ENCODE measurements at regions not wholly inside any gene's neighbourhood (a gene's known extent, or its start where the extent isn't known, plus 50 kb on each side); places are given as distances from the start of the nearest gene placed in this dataset.

DNA sequence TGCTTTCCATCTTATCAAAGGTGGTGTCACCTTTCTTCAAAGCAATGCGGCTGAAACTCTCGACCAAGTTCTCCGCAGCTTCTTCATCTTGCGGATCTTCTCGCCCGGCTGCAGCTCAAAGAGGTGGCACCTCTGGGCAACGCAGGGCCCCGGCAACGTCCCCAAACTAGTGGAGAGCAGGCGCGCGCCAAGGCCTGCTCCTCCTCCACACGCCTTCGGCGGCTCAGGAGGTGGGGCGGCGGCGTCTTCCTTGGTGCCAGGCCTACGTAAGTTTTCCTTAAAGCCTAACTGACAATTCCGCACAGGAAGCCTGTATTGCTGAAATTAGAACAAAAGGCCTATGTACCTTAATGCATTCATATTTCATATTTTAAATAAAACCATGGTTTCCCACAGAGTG lies 112.0 kb downstream of the TMX1 start:
- in situ Hi-C loops (cut with MboI; ENCODE audit: low sequenced_read_pairs in 4 of 4) = no loop called here
- ATAC-seq = no peak
- TF ChIP-seq POLR2A (IDR thresholded peaks at IDR 0.05) (no peak), CTCF (IDR thresholded peaks at IDR 0.05 in 4 of 5, conservative IDR thresholded peaks at IDR 0.05 in 1 of 5) (no peak)
- H3K36me3 ChIP-seq = no peaks in the 10 kb centered on the region
- no peak overlapping the region for H3K27ac ChIP-seq
- no peaks in the 10 kb centered on the region for H3K4me1 ChIP-seq
- DNase-seq = no peak
- no peaks in the 10 kb centered on the region for H3K27me3 ChIP-seq
- intact Hi-C loops (cut with DNase I; ENCODE audit: low total_unique reads) = no loop called here
- no peak overlapping the region for H3K4me3 ChIP-seq
- no peaks in the 10 kb centered on the region for H3K9me3 ChIP-seq

- H3K9me3 ChIP-seq = no peaks in the 10 kb centered on the region
- no peaks in the 10 kb centered on the region for H3K4me1 ChIP-seq
- H3K27me3 ChIP-seq = no peaks in the 10 kb centered on the region
- intact Hi-C loops (cut with DNase I; ENCODE audit: low total_unique reads) = no loop called here
- no peaks in the 10 kb centered on the region for H3K36me3 ChIP-seq
- no peak overlapping the region for H3K4me3 ChIP-seq
- no peak for ATAC-seq
- TF ChIP-seq CTCF (IDR thresholded peaks at IDR 0.05 in 4 of 5, conservative IDR thresholded peaks at IDR 0.05 in 1 of 5) (no peak), POLR2A (IDR thresholded peaks at IDR 0.05) (no peak)
- in situ Hi-C loops (cut with MboI; ENCODE audit: low sequenced_read_pairs in 4 of 4) = no loop called here
- DNase-seq = no peak
- H3K27ac ChIP-seq = no peak overlapping the region
These were observed 113.9 kb downstream of the TMX1 start for GRCh38 chr14:51353901-51354300.

- no peaks in the 10 kb centered on the region for H3K27me3 ChIP-seq
- in situ Hi-C loops (cut with MboI; ENCODE audit: low sequenced_read_pairs in 4 of 4) = no loop called here
- intact Hi-C loops (cut with DNase I; ENCODE audit: low total_unique reads) = no loop called here
- no peaks in the 10 kb centered on the region for H3K9me3 ChIP-seq
- no peaks in the 10 kb centered on the region for H3K4me1 ChIP-seq
- H3K4me3 ChIP-seq = no peak overlapping the region
- no peak for DNase-seq
- H3K27ac ChIP-seq = no peak overlapping the region
- TF ChIP-seq CTCF (IDR thresholded peaks at IDR 0.05 in 4 of 5, conservative IDR thresholded peaks at IDR 0.05 in 1 of 5) (no peak), POLR2A (IDR thresholded peaks at IDR 0.05) (no peak)
- H3K36me3 ChIP-seq = no peaks in the 10 kb centered on the region
- no peak for ATAC-seq
These were observed 114.8 kb downstream of the TMX1 start for GRCh38 chr14:51354846-51355245.

DNA sequence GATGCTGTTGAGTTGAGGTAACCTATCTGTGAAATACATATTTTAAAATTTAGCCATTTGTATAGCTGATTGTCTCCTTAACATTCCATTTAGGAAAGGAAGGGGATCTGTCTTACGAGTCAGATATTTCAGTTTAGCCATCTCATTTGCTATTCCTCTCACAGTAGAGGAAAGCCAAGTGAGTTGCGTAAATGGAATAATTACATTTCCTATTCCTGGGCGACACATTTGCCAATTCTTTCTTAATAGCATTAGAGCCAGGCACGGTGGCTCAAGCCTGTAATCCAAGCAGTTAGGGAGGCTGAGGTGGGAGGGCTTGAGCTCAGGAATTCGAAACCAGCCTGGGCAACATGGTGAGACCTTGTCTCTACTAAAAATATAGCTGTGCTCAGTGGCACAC lies 116.3 kb downstream of the TMX1 start:
- no peak overlapping the region for H3K27ac ChIP-seq
- no peaks in the 10 kb centered on the region for H3K9me3 ChIP-seq
- H3K4me1 ChIP-seq = no peaks in the 10 kb centered on the region
- TF ChIP-seq POLR2A (IDR thresholded peaks at IDR 0.05) = no peak
- no peak for TF ChIP-seq CTCF (IDR thresholded peaks at IDR 0.05 in 4 of 5, conservative IDR thresholded peaks at IDR 0.05 in 1 of 5)
- DNase-seq (no peak), ATAC-seq (peak; percentile 56 to 77)
- in situ Hi-C loops (cut with MboI; ENCODE audit: low sequenced_read_pairs in 4 of 4) = no loop called here
- H3K27me3 ChIP-seq = no peaks in the 10 kb centered on the region
- intact Hi-C loops (cut with DNase I; ENCODE audit: low total_unique reads) = no loop called here
- no peak overlapping the region for H3K4me3 ChIP-seq
- no peaks in the 10 kb centered on the region for H3K36me3 ChIP-seq

GRCh38 chr14:51357250-51357649 lies 117.2 kb downstream of the TMX1 start:
- no peaks in the 10 kb centered on the region for H3K27me3 ChIP-seq
- no peaks in the 10 kb centered on the region for H3K4me1 ChIP-seq
- no peak for DNase-seq
- in situ Hi-C loops (cut with MboI; ENCODE audit: low sequenced_read_pairs in 4 of 4) = no loop called here
- no peak overlapping the region for H3K27ac ChIP-seq
- H3K9me3 ChIP-seq = no peaks in the 10 kb centered on the region
- H3K4me3 ChIP-seq = no peak overlapping the region
- H3K36me3 ChIP-seq = no peaks in the 10 kb centered on the region
- ATAC-seq = no peak
- no peak for TF ChIP-seq CTCF (IDR thresholded peaks at IDR 0.05 in 4 of 5, conservative IDR thresholded peaks at IDR 0.05 in 1 of 5)
- TF ChIP-seq POLR2A (IDR thresholded peaks at IDR 0.05) = no peak
- intact Hi-C loops (cut with DNase I; ENCODE audit: low total_unique reads) = no loop called here

All from gastrocnemius medialis (tissue), 4 donors.